ENCODE measurements at regions not wholly inside any gene's neighbourhood (a gene's known extent, or its start where the extent isn't known, plus 50 kb on each side); places are given as distances from the start of the nearest gene placed in this dataset.

- Mint-ChIP-seq H3K4me1 (ENCODE audit: low read depth) (peaks cover 3% of the 10 kb centered on the region), H3K27me3 (ENCODE audit: low read depth) (no peaks in the 10 kb centered on the region)
Measured at GRCh38 chr13:73336773-73337172, 278.0 kb downstream of the KLF5 start.

GRCh38 chr13:73335944-73336343, 277.1 kb downstream of the KLF5 start:
- Mint-ChIP-seq H3K27ac (no peak overlapping the region), H3K4me3 (no peak overlapping the region), H3K27me3 (ENCODE audit: low read depth) (no peaks in the 10 kb centered on the region), H3K9me3 (no peaks in the 10 kb centered on the region), H3K4me1 (ENCODE audit: low read depth) (peaks cover 3% of the 10 kb centered on the region), H3K36me3 (ENCODE audit: low read depth) (no peaks in the 10 kb centered on the region)

More at GRCh38 chr13:73336773-73337172, 278.0 kb downstream of the KLF5 start:
- H3K27ac Mint-ChIP-seq: no peak overlapping the region
- no peaks in the 10 kb centered on the region for H3K9me3 Mint-ChIP-seq
- no peaks in the 10 kb centered on the region for H3K36me3 Mint-ChIP-seq (ENCODE audit: low read depth)
- no peak overlapping the region for H3K4me3 Mint-ChIP-seq

- Mint-ChIP-seq H3K27ac (no peak overlapping the region), H3K4me1 (ENCODE audit: low read depth) (peaks cover 3% of the 10 kb centered on the region), H3K27me3 (ENCODE audit: low read depth) (no peaks in the 10 kb centered on the region), H3K36me3 (ENCODE audit: low read depth) (no peaks in the 10 kb centered on the region), H3K4me3 (no peak overlapping the region), H3K9me3 (peaks cover 2% of the 10 kb centered on the region)
Measured at GRCh38 chr13:73335210-73335609, 276.4 kb downstream of the KLF5 start.

GRCh38 chr13:73334445-73334844, 275.6 kb downstream of the KLF5 start:
- Mint-ChIP-seq H3K27ac (no peak overlapping the region), H3K4me3 (no peak overlapping the region), H3K4me1 (ENCODE audit: low read depth) (peaks cover 3% of the 10 kb centered on the region), H3K36me3 (ENCODE audit: low read depth) (no peaks in the 10 kb centered on the region), H3K27me3 (ENCODE audit: low read depth) (no peaks in the 10 kb centered on the region), H3K9me3 (peaks cover 3% of the 10 kb centered on the region)

- no peak overlapping the region for H3K27ac Mint-ChIP-seq
- no peaks in the 10 kb centered on the region for H3K27me3 Mint-ChIP-seq (ENCODE audit: low read depth)
- peaks cover 3% of the 10 kb centered on the region for H3K9me3 Mint-ChIP-seq
Measured at GRCh38 chr13:73331556-73331955, 272.8 kb downstream of the KLF5 start.

GRCh38 chr13:73329355-73329754, 270.6 kb downstream of the KLF5 start:
- H3K36me3 Mint-ChIP-seq (ENCODE audit: low read depth): no peaks in the 10 kb centered on the region
- no peaks in the 10 kb centered on the region for H3K4me1 Mint-ChIP-seq (ENCODE audit: low read depth)
- peaks cover 3% of the 10 kb centered on the region for H3K9me3 Mint-ChIP-seq
- no peak overlapping the region for H3K4me3 Mint-ChIP-seq
- no peak overlapping the region for H3K27ac Mint-ChIP-seq
- peaks cover under 1% of the 10 kb centered on the region for H3K27me3 Mint-ChIP-seq (ENCODE audit: low read depth)

More at GRCh38 chr13:73331556-73331955, 272.8 kb downstream of the KLF5 start:
- H3K36me3 Mint-ChIP-seq (ENCODE audit: low read depth): no peaks in the 10 kb centered on the region
- H3K4me3 Mint-ChIP-seq: no peak overlapping the region
- H3K4me1 Mint-ChIP-seq (ENCODE audit: low read depth): peaks cover 3% of the 10 kb centered on the region

- Mint-ChIP-seq H3K4me3 (no peak overlapping the region), H3K27me3 (ENCODE audit: low read depth) (peaks cover 4% of the 10 kb centered on the region), H3K27ac (no peak overlapping the region), H3K36me3 (ENCODE audit: low read depth) (no peaks in the 10 kb centered on the region), H3K9me3 (peaks cover 3% of the 10 kb centered on the region), H3K4me1 (ENCODE audit: low read depth) (no peaks in the 10 kb centered on the region)
Measured at GRCh38 chr13:73327579-73327978, 268.8 kb downstream of the KLF5 start.

GRCh38 chr13:73325723-73326558, 267.1 kb downstream of the KLF5 start:
- no peak overlapping the region for H3K27ac Mint-ChIP-seq
- H3K27me3 Mint-ChIP-seq (ENCODE audit: low read depth): peaks cover 4% of the 10 kb centered on the region
- H3K4me1 Mint-ChIP-seq (ENCODE audit: low read depth): no peaks in the 10 kb centered on the region
- H3K9me3 Mint-ChIP-seq: peaks cover 3% of the 10 kb centered on the region
- no peak overlapping the region for H3K4me3 Mint-ChIP-seq
- no peaks in the 10 kb centered on the region for H3K36me3 Mint-ChIP-seq (ENCODE audit: low read depth)

- Mint-ChIP-seq H3K27ac (no peak overlapping the region), H3K4me3 (no peak overlapping the region), H3K27me3 (ENCODE audit: low read depth) (peaks cover 4% of the 10 kb centered on the region), H3K36me3 (ENCODE audit: low read depth) (no peaks in the 10 kb centered on the region), H3K4me1 (ENCODE audit: low read depth) (no peaks in the 10 kb centered on the region), H3K9me3 (no peaks in the 10 kb centered on the region)
Measured at GRCh38 chr13:73324842-73325722, 266.3 kb downstream of the KLF5 start.

- H3K4me3 Mint-ChIP-seq: no peak overlapping the region
- no peak overlapping the region for H3K27ac Mint-ChIP-seq
- no peaks in the 10 kb centered on the region for H3K4me1 Mint-ChIP-seq (ENCODE audit: low read depth)
- H3K27me3 Mint-ChIP-seq (ENCODE audit: low read depth): peaks cover 8% of the 10 kb centered on the region
- no peaks in the 10 kb centered on the region for H3K9me3 Mint-ChIP-seq
- no peaks in the 10 kb centered on the region for H3K36me3 Mint-ChIP-seq (ENCODE audit: low read depth)
Measured at GRCh38 chr13:73323615-73324014, 264.8 kb downstream of the KLF5 start.

- Mint-ChIP-seq H3K27ac (no peak overlapping the region), H3K9me3 (peaks cover 2% of the 10 kb centered on the region), H3K4me1 (ENCODE audit: low read depth) (no peaks in the 10 kb centered on the region), H3K36me3 (ENCODE audit: low read depth) (no peaks in the 10 kb centered on the region), H3K27me3 (ENCODE audit: low read depth) (peaks cover 8% of the 10 kb centered on the region), H3K4me3 (no peak overlapping the region)
Measured at GRCh38 chr13:73321043-73321442, 262.2 kb downstream of the KLF5 start.

- no peak overlapping the region for H3K27ac Mint-ChIP-seq
- no peaks in the 10 kb centered on the region for H3K36me3 Mint-ChIP-seq (ENCODE audit: low read depth)
- H3K9me3 Mint-ChIP-seq: peaks cover 20% of the 10 kb centered on the region
- H3K4me3 Mint-ChIP-seq: no peak overlapping the region
- H3K4me1 Mint-ChIP-seq (ENCODE audit: low read depth): no peaks in the 10 kb centered on the region
- peaks cover 3% of the 10 kb centered on the region for H3K27me3 Mint-ChIP-seq (ENCODE audit: low read depth)
Measured at GRCh38 chr13:73317140-73317539, 258.3 kb downstream of the KLF5 start.

GRCh38 chr13:73310366-73310765, 251.6 kb downstream of the KLF5 start:
- H3K27ac Mint-ChIP-seq: no peak overlapping the region
- no peaks in the 10 kb centered on the region for H3K36me3 Mint-ChIP-seq (ENCODE audit: low read depth)
- peaks cover 21% of the 10 kb centered on the region for H3K9me3 Mint-ChIP-seq
- H3K4me3 Mint-ChIP-seq: no peak overlapping the region
- H3K4me1 Mint-ChIP-seq (ENCODE audit: low read depth): no peaks in the 10 kb centered on the region
- no peaks in the 10 kb centered on the region for H3K27me3 Mint-ChIP-seq (ENCODE audit: low read depth)

GRCh38 chr13:73307481-73307880, 248.7 kb downstream of the KLF5 start:
- H3K4me3 Mint-ChIP-seq: no peak overlapping the region
- peaks cover 8% of the 10 kb centered on the region for H3K9me3 Mint-ChIP-seq
- H3K4me1 Mint-ChIP-seq (ENCODE audit: low read depth): no peaks in the 10 kb centered on the region
- H3K27ac Mint-ChIP-seq: no peak overlapping the region
- H3K27me3 Mint-ChIP-seq (ENCODE audit: low read depth): peaks cover 3% of the 10 kb centered on the region
- H3K36me3 Mint-ChIP-seq (ENCODE audit: low read depth): no peaks in the 10 kb centered on the region

- H3K4me3 Mint-ChIP-seq: no peak overlapping the region
- H3K27ac Mint-ChIP-seq: no peak overlapping the region
- H3K27me3 Mint-ChIP-seq (ENCODE audit: low read depth): peaks cover 3% of the 10 kb centered on the region
- no peaks in the 10 kb centered on the region for H3K4me1 Mint-ChIP-seq (ENCODE audit: low read depth)
- H3K9me3 Mint-ChIP-seq: peaks cover 5% of the 10 kb centered on the region
- H3K36me3 Mint-ChIP-seq (ENCODE audit: low read depth): no peaks in the 10 kb centered on the region
Measured at GRCh38 chr13:73306688-73307087, 247.9 kb downstream of the KLF5 start.

Data from T-helper 1 cell treated with Interleukin-12 subunit alpha and Interleukin-12 subunit beta and Interleukin-4 antibody, amounts not matched to agents 30 μg/mL and 1 μg/mL, for 36 hours (primary cell).